ENCODE measurements at regions not wholly inside any gene's neighbourhood (a gene's known extent, or its start where the extent isn't known, plus 50 kb on each side); places are given as distances from the start of the nearest gene placed in this dataset.
"Not testable (repeated sequence)": the region's sequence is repeated elsewhere in the genome, so short reads cannot be mapped to it uniquely, and the experiment has no call there.

DNA sequence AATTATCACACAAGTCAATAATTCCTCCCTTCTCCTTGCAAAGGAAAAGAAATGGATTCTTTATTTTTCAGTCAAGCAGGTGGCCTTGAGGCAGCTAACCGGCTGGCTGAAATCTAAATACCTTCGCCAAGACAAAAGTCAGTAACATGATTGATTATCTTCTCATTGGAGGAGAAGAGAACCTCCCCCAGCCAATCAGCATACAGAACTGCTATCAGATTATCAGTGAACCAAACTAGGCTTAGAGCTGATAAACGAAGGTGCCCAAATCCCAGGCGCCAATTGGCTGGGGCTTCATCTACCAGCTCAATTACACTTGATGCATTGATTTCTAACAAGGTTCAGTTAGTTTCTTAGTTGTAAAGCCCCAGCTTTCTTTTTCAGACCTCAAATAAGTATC lies 152.4 kb upstream of the NOCT start:
- TF ChIP-seq, protein P1, sequence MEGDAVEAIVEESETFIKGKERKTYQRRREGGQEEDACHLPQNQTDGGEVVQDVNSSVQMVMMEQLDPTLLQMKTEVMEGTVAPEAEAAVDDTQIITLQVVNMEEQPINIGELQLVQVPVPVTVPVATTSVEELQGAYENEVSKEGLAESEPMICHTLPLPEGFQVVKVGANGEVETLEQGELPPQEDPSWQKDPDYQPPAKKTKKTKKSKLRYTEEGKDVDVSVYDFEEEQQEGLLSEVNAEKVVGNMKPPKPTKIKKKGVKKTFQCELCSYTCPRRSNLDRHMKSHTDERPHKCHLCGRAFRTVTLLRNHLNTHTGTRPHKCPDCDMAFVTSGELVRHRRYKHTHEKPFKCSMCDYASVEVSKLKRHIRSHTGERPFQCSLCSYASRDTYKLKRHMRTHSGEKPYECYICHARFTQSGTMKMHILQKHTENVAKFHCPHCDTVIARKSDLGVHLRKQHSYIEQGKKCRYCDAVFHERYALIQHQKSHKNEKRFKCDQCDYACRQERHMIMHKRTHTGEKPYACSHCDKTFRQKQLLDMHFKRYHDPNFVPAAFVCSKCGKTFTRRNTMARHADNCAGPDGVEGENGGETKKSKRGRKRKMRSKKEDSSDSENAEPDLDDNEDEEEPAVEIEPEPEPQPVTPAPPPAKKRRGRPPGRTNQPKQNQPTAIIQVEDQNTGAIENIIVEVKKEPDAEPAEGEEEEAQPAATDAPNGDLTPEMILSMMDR (IDR thresholded peaks at IDR 0.05; ENCODE audit: low read depth, low read length) = no peak

DNA sequence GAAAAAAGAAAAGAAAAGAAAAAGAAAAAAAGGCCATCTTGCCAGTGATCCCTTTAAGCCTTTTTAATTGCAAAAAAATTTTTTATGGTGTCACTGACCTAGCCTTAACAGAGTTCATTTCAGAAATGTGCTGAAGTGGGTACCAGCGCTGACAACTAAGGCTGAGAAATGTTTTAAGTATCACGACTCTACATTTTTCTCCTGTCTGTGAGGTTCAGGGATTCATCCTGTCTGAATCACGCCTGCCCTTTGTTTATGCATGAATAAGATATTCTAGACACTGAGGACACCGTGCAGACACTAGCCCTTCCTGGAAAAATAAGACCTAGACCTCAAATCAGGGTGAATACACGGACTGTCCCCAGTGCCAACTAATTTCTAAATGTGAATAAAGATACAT lies 154.4 kb upstream of the NOCT start:
- TF ChIP-seq, protein P1 (IDR thresholded peaks at IDR 0.05; ENCODE audit: low read depth, low read length) = no peak
- H3K4me3 ChIP-seq (ENCODE audit: low read depth, low read length) = no peak overlapping the region

More for the DNA sequence above, 152.4 kb upstream of the NOCT start:
- no peak overlapping the region for H3K4me3 ChIP-seq (ENCODE audit: low read depth, low read length)

DNA sequence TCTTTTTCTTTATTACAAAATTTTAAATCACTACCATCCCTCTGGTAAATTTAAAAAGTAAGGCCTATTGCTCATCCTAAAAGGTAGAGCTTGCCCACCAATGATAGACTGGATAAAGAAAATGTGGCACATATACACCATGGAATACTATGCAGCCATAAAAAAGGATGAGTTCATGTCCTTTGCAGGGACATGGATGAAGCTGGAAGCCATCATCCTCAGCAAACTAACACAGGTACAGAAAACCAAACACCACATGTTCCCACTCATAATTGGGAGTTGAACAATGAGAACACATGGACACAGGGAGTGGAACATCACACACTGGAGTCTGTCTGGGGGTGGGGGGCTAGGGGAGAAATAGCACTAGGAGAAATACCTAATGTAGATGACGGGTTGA lies 155.2 kb upstream of the NOCT start:
- H3K4me3 ChIP-seq (ENCODE audit: low read depth, low read length) = not testable (repeated sequence)

DNA sequence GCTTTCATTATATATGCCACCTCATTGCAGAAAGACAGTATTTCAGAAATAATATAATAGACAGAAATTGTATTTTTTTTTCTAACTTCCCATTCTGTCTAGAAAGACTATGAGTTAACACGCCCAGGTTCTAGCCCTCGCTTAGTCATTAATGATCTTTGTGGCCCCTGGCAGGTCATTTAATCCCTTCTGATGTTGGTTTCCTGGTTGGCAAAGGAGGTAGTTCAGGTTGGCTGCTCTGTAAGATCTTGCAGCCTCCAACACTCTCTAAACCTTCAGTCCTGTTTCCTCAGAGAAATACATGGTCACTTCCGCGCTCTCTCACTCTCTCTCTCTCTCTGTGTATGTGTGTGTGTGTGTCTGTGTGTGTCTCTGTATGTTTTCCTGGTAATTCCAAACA lies 156.3 kb upstream of the NOCT start:
- TF ChIP-seq, protein P1 (IDR thresholded peaks at IDR 0.05; ENCODE audit: low read depth, low read length) = no peak
- no peak overlapping the region for H3K4me3 ChIP-seq (ENCODE audit: low read depth, low read length)

DNA sequence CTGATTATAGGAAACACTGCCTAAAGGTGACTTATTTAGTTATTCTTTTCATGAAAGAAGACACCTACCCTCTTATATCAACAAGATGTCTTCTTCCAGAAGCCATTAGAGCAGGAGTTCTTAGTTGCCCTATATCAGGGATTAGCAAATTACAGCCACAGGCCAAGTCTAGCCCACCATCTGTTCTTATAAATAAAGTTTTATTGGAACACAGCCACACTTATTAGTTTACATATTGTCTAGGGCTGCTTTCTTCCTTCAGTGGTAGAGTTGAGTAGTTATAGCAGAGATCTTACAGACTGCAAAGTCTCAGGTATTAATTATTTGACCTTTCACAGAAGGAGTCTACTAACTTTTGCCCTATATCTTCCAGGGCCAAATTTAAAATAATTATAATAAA lies 157.2 kb upstream of the NOCT start:
- no peak overlapping the region for H3K4me3 ChIP-seq (ENCODE audit: low read depth, low read length)
- TF ChIP-seq, protein P1 (IDR thresholded peaks at IDR 0.05; ENCODE audit: low read depth, low read length) = no peak

DNA sequence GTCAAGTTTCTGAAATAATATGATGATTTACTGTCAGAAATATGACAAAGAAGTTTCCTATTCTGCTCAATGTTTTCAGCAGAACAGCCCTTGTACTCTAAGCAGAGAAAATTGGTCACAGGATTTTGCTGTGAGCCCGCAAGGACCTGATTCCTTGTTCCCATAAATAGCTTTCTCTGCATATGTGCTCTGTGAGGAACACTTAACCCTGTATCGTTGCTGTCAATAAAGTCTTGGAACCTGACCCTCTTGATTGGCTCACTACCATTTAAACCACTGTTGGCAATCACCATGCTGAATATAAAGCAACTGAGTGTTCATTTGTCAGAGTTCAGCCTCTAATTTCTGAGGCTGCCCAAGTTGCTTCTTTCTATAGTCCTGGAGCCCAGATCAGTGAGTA lies 158.2 kb upstream of the NOCT start:
- no peak overlapping the region for H3K4me3 ChIP-seq (ENCODE audit: low read depth, low read length)
- TF ChIP-seq, protein P1 (IDR thresholded peaks at IDR 0.05; ENCODE audit: low read depth, low read length) = no peak

DNA sequence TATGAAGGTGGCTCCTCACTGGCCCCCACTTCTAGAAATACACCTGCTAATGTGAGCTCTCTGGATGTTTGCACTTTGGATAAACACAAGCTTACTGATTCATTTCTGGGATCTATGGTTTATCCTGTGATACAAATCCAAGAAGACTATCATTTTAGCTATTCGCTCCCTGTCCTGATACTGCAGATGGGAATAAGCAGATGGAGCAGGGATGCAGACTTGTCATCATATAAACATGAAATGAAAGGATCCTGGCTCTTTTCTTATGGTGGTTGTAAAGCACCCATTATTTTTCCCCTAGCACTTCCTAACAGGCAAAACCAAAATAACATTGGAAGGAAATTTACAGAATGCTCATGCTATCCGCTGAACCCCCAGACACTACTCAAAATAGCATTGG lies 162.9 kb upstream of the NOCT start:
- no peak overlapping the region for H3K4me3 ChIP-seq (ENCODE audit: low read depth, low read length)
- TF ChIP-seq, protein P1 (IDR thresholded peaks at IDR 0.05; ENCODE audit: low read depth, low read length) = no peak
